Peyer's patch (tissue), 4 donors: ENCODE measurements at regions not wholly inside any gene's neighbourhood (a gene's known extent, or its start where the extent isn't known, plus 50 kb on each side); places are given as distances from the start of the nearest gene placed in this dataset.

Source experiments
- DNase-seq, 3 donors: peaks; one replicate each; pipeline ENCODE4 v3.0.0-alpha.2; 2017 to 2019
- H3K27ac ChIP-seq, 4 donors: fragments of 200-600 bp; sonication (generic); one replicate each; pipeline ENCODE4 v1.5.1; 2016 to 2019
- H3K27me3 ChIP-seq, 2 donors: fragments of 200-600 bp; sonication (generic); one replicate each; pipeline ENCODE4 v1.5.1; 2019
- H3K36me3 ChIP-seq, 3 donors: fragments of 200-600 bp; sonication (generic); one replicate each; pipeline ENCODE4 v1.5.1; 2016 to 2019
- H3K4me1 ChIP-seq, 4 donors: fragments of 200-600 bp; sonication (generic); one replicate each; pipeline ENCODE4 v1.5.1; 2016 to 2019
- H3K4me3 ChIP-seq, 4 donors: fragments of 200-600 bp; sonication (generic); 1 replicate in 3 of 4; 2 replicates in 1 of 4; pipeline ENCODE4 v1.5.1; 2016 to 2019; ENCODE audit warnings: mild to moderate bottlenecking in 1 of 4
- H3K9me3 ChIP-seq, 4 donors: fragments of 200-600 bp; sonication (generic); one replicate each; pipeline ENCODE4 v1.5.1; 2016 to 2019; ENCODE audit warnings: mild to moderate bottlenecking in 1 of 4
- POLR2A ChIP-seq, 2 donors: fragments of 450-650 bp; IDR thresholded peaks; one replicate each; pipeline ENCODE4 v1.5.1; 2017; ENCODE audit warnings: antibody characterized with exemption in 2 of 2, mild to moderate bottlenecking in 2 of 2, moderate library complexity in 2 of 2
- TF ChIP-seq, protein P1 (sequence below), 6 experiments: fragments of 450-650 bp in 4 of 6; fragments of 200-600 bp in 2 of 6; sonication (generic) in 1 of 6; IDR thresholded peaks; one replicate each; pipeline ENCODE4 v1.5.1; 2017 to 2019; ENCODE audit warnings: antibody characterized with exemption in 6 of 6, mild to moderate bottlenecking in 3 of 6, moderate library complexity in 1 of 6

DNA sequence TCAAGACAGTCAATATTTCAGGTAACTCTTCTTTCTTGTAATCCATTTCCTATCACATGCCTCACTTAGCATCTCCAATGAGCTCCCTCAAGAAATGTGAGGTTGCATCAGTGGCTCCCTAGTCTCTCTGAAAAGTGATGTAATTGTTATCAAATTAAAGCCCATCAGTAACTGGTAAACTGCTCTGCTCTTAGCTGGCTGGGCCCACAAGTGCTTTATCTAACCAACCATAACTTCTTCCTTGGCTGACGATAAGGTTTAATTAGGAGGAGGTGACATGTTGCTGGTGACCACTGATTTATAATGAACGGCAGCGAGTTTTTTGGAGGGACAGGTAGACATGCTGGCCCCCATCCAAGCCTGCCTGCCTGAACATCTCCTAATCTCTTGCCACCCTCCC, 79.6 kb downstream of the RTP4 start:
- Histone ChIP-seq H3K9me3 (no peaks in the 10 kb centered on the region), H3K27ac (no peak overlapping the region), H3K27me3 (no peaks in the 10 kb centered on the region), H3K4me1 (no peaks in the 10 kb centered on the region), H3K36me3 (no peaks in the 10 kb centered on the region), H3K4me3 (no peak overlapping the region)
- TF ChIP-seq, protein P1, sequence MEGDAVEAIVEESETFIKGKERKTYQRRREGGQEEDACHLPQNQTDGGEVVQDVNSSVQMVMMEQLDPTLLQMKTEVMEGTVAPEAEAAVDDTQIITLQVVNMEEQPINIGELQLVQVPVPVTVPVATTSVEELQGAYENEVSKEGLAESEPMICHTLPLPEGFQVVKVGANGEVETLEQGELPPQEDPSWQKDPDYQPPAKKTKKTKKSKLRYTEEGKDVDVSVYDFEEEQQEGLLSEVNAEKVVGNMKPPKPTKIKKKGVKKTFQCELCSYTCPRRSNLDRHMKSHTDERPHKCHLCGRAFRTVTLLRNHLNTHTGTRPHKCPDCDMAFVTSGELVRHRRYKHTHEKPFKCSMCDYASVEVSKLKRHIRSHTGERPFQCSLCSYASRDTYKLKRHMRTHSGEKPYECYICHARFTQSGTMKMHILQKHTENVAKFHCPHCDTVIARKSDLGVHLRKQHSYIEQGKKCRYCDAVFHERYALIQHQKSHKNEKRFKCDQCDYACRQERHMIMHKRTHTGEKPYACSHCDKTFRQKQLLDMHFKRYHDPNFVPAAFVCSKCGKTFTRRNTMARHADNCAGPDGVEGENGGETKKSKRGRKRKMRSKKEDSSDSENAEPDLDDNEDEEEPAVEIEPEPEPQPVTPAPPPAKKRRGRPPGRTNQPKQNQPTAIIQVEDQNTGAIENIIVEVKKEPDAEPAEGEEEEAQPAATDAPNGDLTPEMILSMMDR (IDR thresholded peaks at IDR 0.05) = no peak
- TF ChIP-seq POLR2A (IDR thresholded peaks at IDR 0.05) = no peak
- no peak for DNase-seq

DNA sequence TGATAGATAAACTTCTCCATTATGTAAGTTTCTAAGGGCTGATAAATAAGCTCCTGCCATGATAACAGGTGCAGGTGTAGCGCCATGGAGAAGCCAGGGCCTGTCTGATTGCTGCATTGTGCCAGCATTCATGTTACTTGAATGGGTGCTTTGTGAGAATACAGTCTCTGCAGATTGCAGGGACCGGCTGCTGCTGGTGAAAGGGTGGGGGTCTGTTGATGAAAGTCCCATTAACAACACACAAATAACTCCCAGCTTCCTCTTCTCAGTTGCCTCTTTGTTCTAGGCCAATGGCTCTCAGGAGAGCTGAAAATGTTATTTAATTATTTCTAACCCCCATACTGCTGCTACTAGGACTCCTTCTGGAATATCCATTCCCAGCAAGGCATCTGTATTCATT, 77.2 kb downstream of the RTP4 start:
- Histone ChIP-seq H3K27me3 (no peaks in the 10 kb centered on the region), H3K36me3 (no peaks in the 10 kb centered on the region), H3K9me3 (no peaks in the 10 kb centered on the region), H3K4me1 (no peaks in the 10 kb centered on the region), H3K27ac (no peak overlapping the region), H3K4me3 (no peak overlapping the region)
- TF ChIP-seq POLR2A (IDR thresholded peaks at IDR 0.05) = no peak
- TF ChIP-seq, protein P1 (IDR thresholded peaks at IDR 0.05) = no peak
- DNase-seq = no peak

DNA sequence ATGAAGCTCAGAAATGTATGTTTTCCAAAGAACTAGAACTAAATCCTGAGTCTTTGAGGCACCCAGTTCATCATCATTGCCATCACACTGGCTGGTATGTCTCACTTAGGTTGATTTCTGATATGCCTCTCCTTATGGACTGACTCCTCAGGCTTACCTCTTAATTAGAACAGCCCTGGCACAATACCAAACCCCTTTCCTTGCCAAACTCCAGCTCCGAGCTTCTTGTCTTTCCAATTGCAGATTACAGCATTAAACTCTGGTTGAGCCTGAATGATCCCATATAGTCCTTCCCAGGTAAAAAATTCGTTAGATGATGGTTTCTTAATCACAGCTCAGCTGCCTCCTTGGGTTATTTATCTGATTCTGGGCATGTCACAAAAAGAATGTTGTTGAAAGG, 66.3 kb downstream of the RTP4 start:
- Histone ChIP-seq H3K27me3 (no peaks in the 10 kb centered on the region), H3K9me3 (no peaks in the 10 kb centered on the region), H3K36me3 (no peaks in the 10 kb centered on the region), H3K4me1 (no peaks in the 10 kb centered on the region), H3K4me3 (no peak overlapping the region), H3K27ac (no peak overlapping the region)
- DNase-seq = no peak
- TF ChIP-seq, protein P1 (IDR thresholded peaks at IDR 0.05) = no peak
- TF ChIP-seq POLR2A (IDR thresholded peaks at IDR 0.05) = no peak

DNA sequence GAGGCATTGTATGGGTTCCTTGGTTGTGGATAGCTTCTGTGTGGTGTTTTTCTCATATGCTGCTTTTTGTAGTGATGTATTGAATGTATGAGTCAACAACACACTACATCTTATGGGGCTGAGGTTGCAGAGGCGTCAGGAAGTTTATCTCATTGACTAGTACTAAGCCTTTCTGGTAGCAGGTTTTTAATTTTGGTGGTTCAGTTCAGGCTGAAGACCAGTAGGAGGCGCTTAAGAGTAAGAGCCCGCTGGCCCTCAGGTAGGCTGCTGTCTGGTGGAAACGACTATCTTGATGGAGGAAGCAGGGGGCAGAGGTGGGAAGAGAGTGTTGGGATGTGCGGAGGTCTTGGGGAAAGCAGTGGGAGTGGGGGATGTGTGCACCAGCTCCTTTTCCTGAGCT, 62.4 kb downstream of the RTP4 start:
- Histone ChIP-seq H3K4me3 (no peak overlapping the region), H3K9me3 (no peaks in the 10 kb centered on the region), H3K27ac (no peak overlapping the region), H3K36me3 (no peaks in the 10 kb centered on the region), H3K27me3 (no peaks in the 10 kb centered on the region), H3K4me1 (no peaks in the 10 kb centered on the region)
- TF ChIP-seq POLR2A (IDR thresholded peaks at IDR 0.05) = no peak
- TF ChIP-seq, protein P1 (IDR thresholded peaks at IDR 0.05) = no peak
- DNase-seq = no peak
